Liver (tissue), 8 donors: ENCODE measurements at regions not wholly inside any gene's neighbourhood (a gene's known extent, or its start where the extent isn't known, plus 50 kb on each side); places are given as distances from the start of the nearest gene placed in this dataset.

Source experiments
- DNase-seq: peaks from one replicate; pipeline ENCODE4 v3.0.0-alpha.2; 2017; ENCODE audit warnings: low spot score
- H3K27ac ChIP-seq, 2 donors: one replicate each; pipeline ENCODE4 v1.7.0; 2013; ENCODE audit warnings: inconsistent platforms in 2 of 2, low read length in 2 of 2, control low read depth in 1 of 2, low read depth in 1 of 2, mild to moderate bottlenecking in 1 of 2
- H3K27me3 ChIP-seq, 4 donors: one replicate each; pipeline versions ENCODE4 v1.6.1 to v1.7.0; 2013; ENCODE audit warnings: low read length in 3 of 4, inconsistent platforms in 1 of 4, mild to moderate bottlenecking in 1 of 4, moderate library complexity in 1 of 4; ENCODE audit not compliant: control insufficient read depth in 4 of 4, insufficient read depth in 4 of 4
- H3K36me3 ChIP-seq, 4 donors: one replicate each; pipeline versions ENCODE4 v1.6.1 to v1.7.0; 2013; ENCODE audit warnings: low read length in 3 of 4, mild to moderate bottlenecking in 3 of 4, low read depth in 1 of 4, moderate library complexity in 1 of 4; ENCODE audit not compliant: control insufficient read depth in 4 of 4, insufficient read depth in 3 of 4
- H3K4me1 ChIP-seq, 4 donors: one replicate each; pipeline versions ENCODE4 v1.6.1 to v1.7.0; 2013; ENCODE audit warnings: low read length in 3 of 4, mild to moderate bottlenecking in 3 of 4, moderate library complexity in 1 of 4; ENCODE audit not compliant: control insufficient read depth in 4 of 4, insufficient read depth in 4 of 4
- H3K4me3 ChIP-seq, 3 donors: one replicate each; pipeline versions ENCODE4 v1.6.1 to v1.7.0; 2013; ENCODE audit warnings: low read length in 3 of 3, control low read depth in 1 of 3, low read depth in 1 of 3, mild to moderate bottlenecking in 1 of 3
- H3K9ac ChIP-seq, 2 donors: one replicate each; pipeline ENCODE4 v1.7.0; 2013; ENCODE audit warnings: low read length in 2 of 2, mild to moderate bottlenecking in 2 of 2, moderate library complexity in 2 of 2, control low read depth in 1 of 2, low read depth in 1 of 2
- H3K9me3 ChIP-seq, 4 donors: one replicate each; pipeline versions ENCODE4 v1.6.1 to v1.7.0; 2013; ENCODE audit warnings: low read length in 3 of 4; ENCODE audit not compliant: control insufficient read depth in 4 of 4
- ATF3 ChIP-seq: IDR thresholded peaks from 2 replicates; pipeline ENCODE4 v1.6.1; 2016; ENCODE audit warnings: antibody characterized with exemption
- CTCF ChIP-seq: fragments of 150-350 bp; IDR thresholded peaks from 2 replicates; pipeline ENCODE4 v1.5.1; 2017; ENCODE audit warnings: improper control_type of control experiment, low read depth, low read length; ENCODE audit not compliant: missing input control
- EGR1 ChIP-seq, 2 donors: IDR thresholded peaks; 2 replicates each; pipeline ENCODE4 v1.6.1; 2016 to 2018; ENCODE audit warnings: antibody characterized with exemption in 2 of 2, low read depth in 2 of 2
- FOXA1 ChIP-seq: IDR thresholded peaks from 2 replicates; pipeline ENCODE4 v1.6.1; 2016; ENCODE audit warnings: antibody characterized with exemption
- FOXA2 ChIP-seq: IDR thresholded peaks from 2 replicates; pipeline ENCODE4 v1.6.1; 2016; ENCODE audit warnings: antibody characterized with exemption
- GABPA ChIP-seq, 2 donors: IDR thresholded peaks in 1 of 2; conservative IDR thresholded peaks in 1 of 2; 2 replicates each; pipeline ENCODE4 v1.6.1; 2016; ENCODE audit warnings: antibody characterized with exemption in 2 of 2, mild to moderate bottlenecking in 1 of 2, moderate library complexity in 1 of 2
- HNF4A ChIP-seq, 2 donors: conservative IDR thresholded peaks; 2 replicates each; pipeline ENCODE4 v1.6.1; 2016; ENCODE audit warnings: antibody characterized with exemption in 2 of 2, mild to moderate bottlenecking in 2 of 2
- HNF4G ChIP-seq: IDR thresholded peaks from 2 replicates; pipeline ENCODE4 v1.6.1; 2016; ENCODE audit warnings: antibody characterized with exemption
- JUND ChIP-seq, 2 donors: IDR thresholded peaks; 2 replicates each; pipeline ENCODE4 v1.6.1; 2016; ENCODE audit warnings: antibody characterized with exemption in 2 of 2
- MAX ChIP-seq: IDR thresholded peaks from 2 replicates; pipeline ENCODE4 v1.6.1; 2016; ENCODE audit warnings: antibody characterized with exemption
- NR2F2 ChIP-seq: IDR thresholded peaks from 2 replicates; pipeline ENCODE4 v1.6.1; 2016; ENCODE audit warnings: antibody characterized with exemption
- RAD21 ChIP-seq, 2 donors: IDR thresholded peaks; 2 replicates each; pipeline ENCODE4 v1.6.1; 2016; ENCODE audit warnings: antibody characterized with exemption in 2 of 2, mild to moderate bottlenecking in 2 of 2
- RXRA ChIP-seq, 2 donors: IDR thresholded peaks; 2 replicates each; pipeline ENCODE4 v1.6.1; 2017 to 2018; ENCODE audit warnings: antibody characterized with exemption in 2 of 2, mild to moderate bottlenecking in 1 of 2
- SP1 ChIP-seq: IDR thresholded peaks from 2 replicates; pipeline ENCODE4 v1.6.1; 2018; ENCODE audit warnings: antibody characterized with exemption, mild to moderate bottlenecking
- YY1 ChIP-seq: IDR thresholded peaks from 2 replicates; pipeline ENCODE4 v1.6.1; 2016; ENCODE audit warnings: antibody characterized with exemption, mild to moderate bottlenecking
- WGBS: extraction: QIAGEN DNeasy Blood & Tissue Kit; methylation state at CpG from one replicate; pipeline ENCODE4 v1.1.7; 2013; 5-methylcytosine and 5-hydroxymethylcytosine counted together
- TF ChIP-seq, protein P1 (sequence below): IDR thresholded peaks from 2 replicates; pipeline ENCODE4 v1.6.1; 2016; ENCODE audit warnings: antibody characterized with exemption
- TF ChIP-seq, protein P2 (sequence below): IDR thresholded peaks from 2 replicates; pipeline ENCODE4 v1.6.1; 2016; ENCODE audit warnings: antibody characterized with exemption, mild to moderate bottlenecking
- donor health status: healthy.
- donor health status: healthy.
- donor health status: healthy.
- donor health status: healthy.
- donor health status: healthy.

GRCh38 chr13:73754241-73754640 is 380.0 kb downstream of the KLF12 start:
- no peak for DNase-seq
- H3K9me3 ChIP-seq: no peaks in the 10 kb centered on the region
- H3K4me1 ChIP-seq: no peaks in the 10 kb centered on the region
- no peaks in the 10 kb centered on the region for H3K36me3 ChIP-seq
- TF ChIP-seq RAD21 (IDR thresholded peaks at IDR 0.05): no peak
- no peak for TF ChIP-seq ATF3
- no peak for TF ChIP-seq EGR1 (IDR thresholded peaks at IDR 0.05; ENCODE audit: low read depth in 2 of 2)
- TF ChIP-seq FOXA1: no peak
- TF ChIP-seq HNF4A (conservative IDR thresholded peaks at IDR 0.05): no peak
- TF ChIP-seq GABPA (IDR thresholded peaks at IDR 0.05 in 1 of 2, conservative IDR thresholded peaks at IDR 0.05 in 1 of 2): no peak
- TF ChIP-seq, protein P1, sequence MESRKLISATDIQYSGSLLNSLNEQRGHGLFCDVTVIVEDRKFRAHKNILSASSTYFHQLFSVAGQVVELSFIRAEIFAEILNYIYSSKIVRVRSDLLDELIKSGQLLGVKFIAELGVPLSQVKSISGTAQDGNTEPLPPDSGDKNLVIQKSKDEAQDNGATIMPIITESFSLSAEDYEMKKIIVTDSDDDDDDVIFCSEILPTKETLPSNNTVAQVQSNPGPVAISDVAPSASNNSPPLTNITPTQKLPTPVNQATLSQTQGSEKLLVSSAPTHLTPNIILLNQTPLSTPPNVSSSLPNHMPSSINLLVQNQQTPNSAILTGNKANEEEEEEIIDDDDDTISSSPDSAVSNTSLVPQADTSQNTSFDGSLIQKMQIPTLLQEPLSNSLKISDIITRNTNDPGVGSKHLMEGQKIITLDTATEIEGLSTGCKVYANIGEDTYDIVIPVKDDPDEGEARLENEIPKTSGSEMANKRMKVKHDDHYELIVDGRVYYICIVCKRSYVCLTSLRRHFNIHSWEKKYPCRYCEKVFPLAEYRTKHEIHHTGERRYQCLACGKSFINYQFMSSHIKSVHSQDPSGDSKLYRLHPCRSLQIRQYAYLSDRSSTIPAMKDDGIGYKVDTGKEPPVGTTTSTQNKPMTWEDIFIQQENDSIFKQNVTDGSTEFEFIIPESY: no peak
- no peak for TF ChIP-seq HNF4G
- TF ChIP-seq NR2F2: no peak
- no peak for TF ChIP-seq CTCF
- TF ChIP-seq SP1: no peak
- TF ChIP-seq YY1: no peak
- TF ChIP-seq, protein P2, sequence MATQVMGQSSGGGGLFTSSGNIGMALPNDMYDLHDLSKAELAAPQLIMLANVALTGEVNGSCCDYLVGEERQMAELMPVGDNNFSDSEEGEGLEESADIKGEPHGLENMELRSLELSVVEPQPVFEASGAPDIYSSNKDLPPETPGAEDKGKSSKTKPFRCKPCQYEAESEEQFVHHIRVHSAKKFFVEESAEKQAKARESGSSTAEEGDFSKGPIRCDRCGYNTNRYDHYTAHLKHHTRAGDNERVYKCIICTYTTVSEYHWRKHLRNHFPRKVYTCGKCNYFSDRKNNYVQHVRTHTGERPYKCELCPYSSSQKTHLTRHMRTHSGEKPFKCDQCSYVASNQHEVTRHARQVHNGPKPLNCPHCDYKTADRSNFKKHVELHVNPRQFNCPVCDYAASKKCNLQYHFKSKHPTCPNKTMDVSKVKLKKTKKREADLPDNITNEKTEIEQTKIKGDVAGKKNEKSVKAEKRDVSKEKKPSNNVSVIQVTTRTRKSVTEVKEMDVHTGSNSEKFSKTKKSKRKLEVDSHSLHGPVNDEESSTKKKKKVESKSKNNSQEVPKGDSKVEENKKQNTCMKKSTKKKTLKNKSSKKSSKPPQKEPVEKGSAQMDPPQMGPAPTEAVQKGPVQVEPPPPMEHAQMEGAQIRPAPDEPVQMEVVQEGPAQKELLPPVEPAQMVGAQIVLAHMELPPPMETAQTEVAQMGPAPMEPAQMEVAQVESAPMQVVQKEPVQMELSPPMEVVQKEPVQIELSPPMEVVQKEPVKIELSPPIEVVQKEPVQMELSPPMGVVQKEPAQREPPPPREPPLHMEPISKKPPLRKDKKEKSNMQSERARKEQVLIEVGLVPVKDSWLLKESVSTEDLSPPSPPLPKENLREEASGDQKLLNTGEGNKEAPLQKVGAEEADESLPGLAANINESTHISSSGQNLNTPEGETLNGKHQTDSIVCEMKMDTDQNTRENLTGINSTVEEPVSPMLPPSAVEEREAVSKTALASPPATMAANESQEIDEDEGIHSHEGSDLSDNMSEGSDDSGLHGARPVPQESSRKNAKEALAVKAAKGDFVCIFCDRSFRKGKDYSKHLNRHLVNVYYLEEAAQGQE: no peak
- no peak for TF ChIP-seq MAX
- TF ChIP-seq JUND (IDR thresholded peaks at IDR 0.05): no peak
- no peak for TF ChIP-seq FOXA2
- TF ChIP-seq RXRA (IDR thresholded peaks at IDR 0.05): no peak
- H3K27ac ChIP-seq: no peak overlapping the region
- no peak overlapping the region for H3K9ac ChIP-seq
- no peaks in the 10 kb centered on the region for H3K27me3 ChIP-seq
- no peak overlapping the region for H3K4me3 ChIP-seq
- WGBS: 60% methylated on average over 4 of the region's 4 CpGs

DNA sequence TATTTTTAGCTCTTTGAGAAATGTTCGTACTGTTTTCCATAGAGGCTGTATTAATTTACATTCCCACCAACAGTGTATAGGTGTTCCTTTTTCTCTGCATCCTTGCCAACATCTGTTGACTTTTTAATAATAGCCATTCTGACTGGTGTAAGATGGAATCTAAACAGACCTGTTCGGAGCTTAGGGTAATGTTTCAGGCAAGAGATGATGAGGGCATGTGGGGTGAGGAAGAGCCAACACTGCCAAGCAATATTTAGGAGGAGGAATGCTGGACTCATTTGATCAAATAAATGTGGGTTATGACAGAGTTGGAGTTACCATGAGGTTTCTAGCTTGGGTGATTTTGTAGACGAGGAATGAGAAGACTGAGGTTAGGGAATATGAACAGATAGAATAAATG is 382.9 kb downstream of the KLF12 start:
- no peak for DNase-seq
- Histone ChIP-seq H3K9me3 (peaks cover 0 to 6% (median 0%) of the 10 kb centered on the region in 4 donors), H3K36me3 (peaks cover 0 to 4% (median 2%) of the 10 kb centered on the region in 4 donors), H3K4me1 (no peaks in the 10 kb centered on the region), H3K27ac (no peak overlapping the region), H3K4me3 (no peak overlapping the region), H3K27me3 (no peaks in the 10 kb centered on the region), H3K9ac (no peak overlapping the region)
- 95% methylated on average over 3 of the region's 3 CpGs for WGBS
- TF ChIP-seq YY1 (no peak), RXRA (IDR thresholded peaks at IDR 0.05) (no peak)
